HG02884 (cell line): ENCODE measurements at regions not wholly inside any gene's neighbourhood (a gene's known extent, or its start where the extent isn't known, plus 50 kb on each side); places are given as distances from the start of the nearest gene placed in this dataset.

Experiments
- ATAC-seq: cut with Tn5 transposase; IDR thresholded peaks from one replicate; pipeline ENCODE4 v1.9.1; 2021; ENCODE audit warnings: mild to moderate bottlenecking, moderate library complexity; ENCODE audit not compliant: unreplicated experiment

DNA sequence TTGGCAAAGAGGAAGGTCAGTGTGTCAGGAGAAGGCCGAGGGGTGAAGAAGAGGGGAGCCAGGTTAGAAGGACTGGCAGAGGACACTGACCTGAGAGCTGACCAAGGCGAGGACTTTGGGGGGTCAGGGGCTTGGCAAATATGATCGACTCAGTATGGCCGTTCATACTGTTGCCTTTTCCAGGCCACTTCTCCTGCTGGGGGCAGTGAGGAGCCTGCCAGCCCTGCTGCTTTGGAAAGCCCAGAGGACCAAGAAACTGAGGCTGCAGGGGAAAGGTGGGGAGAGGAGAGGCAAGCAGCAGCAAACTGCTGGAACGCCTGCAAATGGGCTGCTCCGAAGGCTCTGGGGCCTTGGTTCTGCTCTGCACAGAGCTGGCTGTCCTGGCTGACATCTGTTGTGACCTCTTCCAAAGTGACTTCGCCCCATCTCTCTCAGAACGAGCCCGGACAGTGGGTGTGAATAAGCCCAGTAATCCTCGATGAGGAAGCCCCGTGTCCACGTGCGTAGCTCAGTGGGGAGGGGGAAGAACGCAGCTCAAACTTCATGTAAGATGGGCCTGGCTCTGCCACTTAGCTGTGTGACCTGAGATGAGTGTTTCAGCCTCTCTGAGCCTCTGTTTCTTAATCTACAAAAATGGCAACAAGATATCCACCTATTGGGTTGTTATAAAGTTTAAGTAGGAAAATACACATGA lies 111.3 kb downstream of the SALL1 start:
- ATAC-seq, result no peak

DNA sequence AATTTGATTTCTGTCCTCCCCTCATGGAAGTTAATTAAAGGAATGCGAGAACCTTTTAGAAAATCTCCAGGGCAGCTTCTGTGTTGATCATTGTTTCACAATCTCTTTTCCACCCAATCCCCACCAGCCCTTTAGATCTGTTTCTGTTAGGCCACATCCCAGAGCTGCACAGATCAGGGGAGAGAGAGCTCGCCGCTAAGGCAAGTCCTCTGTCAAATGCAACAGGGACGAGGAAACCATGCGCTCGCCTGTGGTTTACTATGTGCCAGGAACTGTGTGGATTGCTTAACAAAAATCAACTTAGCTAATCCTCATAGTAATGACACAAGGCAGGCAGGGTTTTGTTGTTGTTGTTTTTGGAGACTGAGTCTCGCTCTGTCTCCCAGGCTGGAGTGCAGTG lies 115.4 kb downstream of the SALL1 start:
- ATAC-seq, result no peak

DNA sequence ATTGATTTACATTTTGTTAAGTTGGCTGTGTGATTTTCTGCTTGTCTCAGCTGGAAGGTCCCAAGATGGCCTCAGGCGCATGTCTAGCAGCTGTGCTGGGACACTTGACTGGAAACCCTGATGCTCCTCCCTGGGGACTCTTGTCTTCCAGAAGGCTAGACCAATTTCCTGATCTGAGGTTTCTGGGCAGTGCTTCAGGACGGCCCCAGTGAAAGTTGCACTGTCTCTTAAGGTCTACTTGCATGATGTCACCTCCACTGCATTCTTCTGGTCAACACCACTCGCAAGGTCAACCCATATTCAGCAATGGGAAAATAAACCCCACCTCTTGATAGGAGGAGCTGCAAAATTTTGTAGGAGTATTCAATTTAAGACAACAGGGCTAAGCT lies 116.0 kb downstream of the SALL1 start:
- no peak for ATAC-seq

DNA sequence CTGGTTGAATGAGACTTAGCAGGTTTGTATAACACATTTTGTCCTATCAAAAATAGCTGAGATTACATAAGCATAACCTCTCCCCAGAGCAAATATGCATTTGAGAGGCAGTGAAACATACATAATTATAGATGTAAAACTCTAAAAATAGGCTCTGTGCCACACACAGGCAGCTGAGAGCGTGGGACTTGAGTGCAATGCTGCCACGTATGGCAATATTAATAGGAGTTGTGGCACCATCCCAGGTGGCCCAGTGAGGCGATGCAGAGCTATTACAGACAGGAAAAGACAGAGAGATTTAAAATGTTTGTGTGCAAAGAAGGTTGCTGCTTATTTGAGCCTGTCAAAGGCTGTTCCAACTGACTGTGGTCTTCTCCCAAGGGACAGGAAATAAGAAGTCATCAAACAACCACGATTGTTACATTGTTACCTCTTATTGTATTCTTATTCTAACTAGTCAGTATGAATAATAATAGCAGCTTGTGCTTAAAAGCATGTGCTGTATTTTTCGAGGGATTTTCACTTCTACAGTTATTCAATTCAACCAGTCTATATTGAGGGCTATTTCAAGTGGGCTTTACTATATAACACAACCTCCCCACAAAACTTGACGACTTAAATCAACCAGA lies 116.5 kb downstream of the SALL1 start:
- no peak for ATAC-seq

DNA sequence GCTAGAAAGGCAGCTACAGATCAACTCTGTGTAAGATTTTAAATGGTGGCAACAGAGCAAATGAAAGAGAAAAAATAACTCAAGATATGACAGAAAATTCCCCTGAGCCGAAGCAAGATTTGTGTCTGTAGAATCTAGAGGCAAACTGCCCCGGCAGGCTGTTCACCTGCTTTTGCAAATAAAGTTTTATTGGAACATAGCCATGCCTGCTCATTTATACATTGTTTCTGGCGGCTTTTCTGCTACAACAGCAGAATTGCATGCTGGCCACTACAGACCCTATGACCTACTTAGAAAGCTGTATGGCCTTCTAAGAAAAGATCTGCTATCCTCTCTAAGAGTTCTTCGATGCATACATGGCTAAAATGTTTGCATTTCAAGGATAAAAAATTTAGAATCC lies 119.5 kb downstream of the SALL1 start:
- no peak for ATAC-seq

DNA sequence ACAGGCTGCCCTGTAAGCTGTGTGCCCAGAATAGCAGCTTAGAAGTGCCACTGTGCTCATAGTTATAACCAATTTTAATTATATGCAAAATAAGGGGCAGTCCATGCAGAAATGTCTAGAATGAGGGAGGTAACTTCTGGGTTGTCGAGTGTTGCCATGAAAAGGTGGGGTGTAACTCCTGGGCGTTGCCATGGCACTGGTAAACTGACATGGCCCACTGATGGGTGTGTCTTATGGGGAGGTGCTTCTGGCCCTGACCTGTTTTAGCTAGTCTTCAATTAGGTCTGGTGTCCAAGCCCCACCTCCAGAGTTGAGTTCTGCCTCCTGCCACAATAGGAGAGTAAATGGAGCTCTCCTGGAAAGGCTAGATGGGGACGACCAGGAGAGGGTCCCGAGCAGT lies 120.6 kb downstream of the SALL1 start:
- ATAC-seq, result no peak

DNA sequence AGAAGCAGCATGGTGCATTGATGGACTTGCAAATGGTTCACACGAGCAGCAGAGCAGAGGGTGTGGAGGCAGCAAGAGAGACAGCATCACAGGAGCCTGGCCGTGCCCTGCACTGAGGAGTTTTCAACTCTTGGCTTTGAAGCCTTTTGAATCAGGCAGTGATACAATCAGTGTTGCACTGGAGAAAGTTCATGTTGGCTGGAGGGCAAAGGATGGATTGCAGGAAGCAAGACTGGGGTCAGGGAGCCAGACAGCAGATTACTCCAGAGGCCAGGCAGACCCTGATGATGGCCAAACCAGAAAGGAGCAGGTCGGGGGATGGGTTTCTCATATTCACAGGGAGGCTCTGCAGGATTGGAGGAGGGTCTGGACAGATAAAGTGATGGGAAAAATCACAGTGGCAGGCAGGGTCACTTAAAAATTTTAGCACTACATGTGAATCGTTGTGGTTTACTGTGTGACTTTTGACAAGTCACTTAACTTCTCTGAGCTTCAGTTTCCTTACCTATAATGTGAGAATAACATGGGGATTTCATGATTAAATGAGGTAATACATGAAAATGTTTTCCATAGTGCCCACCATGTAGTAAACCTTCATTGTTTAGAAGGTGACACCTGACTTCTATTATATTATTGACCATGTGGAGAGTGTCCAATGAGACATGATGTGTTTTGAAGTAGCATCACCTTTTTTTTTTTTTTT lies 125.3 kb downstream of the SALL1 start:
- no peak for ATAC-seq

DNA sequence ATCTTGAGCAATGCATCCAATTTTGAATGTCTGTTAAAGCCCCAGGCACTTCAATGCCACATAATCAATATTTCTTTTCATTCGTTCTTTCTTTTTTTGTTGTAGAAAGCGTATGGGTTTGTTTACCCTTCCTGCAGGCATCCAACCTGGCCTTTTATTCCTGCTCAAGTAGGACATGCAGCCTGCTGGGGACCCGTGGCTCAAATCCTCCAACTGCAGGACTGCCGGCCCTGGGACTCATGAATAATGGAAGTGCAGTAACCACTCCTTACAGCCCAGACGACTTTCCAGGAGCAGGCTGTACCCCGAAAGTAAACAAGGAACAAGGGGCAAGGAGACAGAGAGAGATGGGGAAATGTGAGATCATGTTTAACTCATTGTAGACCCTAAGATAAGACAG lies 126.4 kb downstream of the SALL1 start:
- ATAC-seq, result no peak

DNA sequence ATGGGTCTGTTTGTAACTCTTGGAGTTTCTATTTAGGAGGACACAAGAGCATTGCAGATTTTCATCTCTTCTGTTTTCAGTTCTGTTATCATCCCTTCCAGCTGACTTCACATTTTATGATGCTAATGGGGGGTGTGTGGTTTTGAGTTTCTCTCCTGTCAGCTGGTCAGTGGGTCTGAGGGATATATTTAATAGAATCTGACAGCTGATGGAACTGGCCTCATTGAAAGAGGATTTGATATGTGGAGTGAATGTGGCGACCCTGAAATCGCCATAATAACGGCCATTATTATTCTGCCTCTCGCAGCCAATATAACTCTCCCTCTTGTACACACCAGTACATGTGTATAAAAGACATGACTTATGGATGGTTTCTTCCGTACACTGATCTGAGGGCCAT lies 128.1 kb downstream of the SALL1 start:
- no peak for ATAC-seq

DNA sequence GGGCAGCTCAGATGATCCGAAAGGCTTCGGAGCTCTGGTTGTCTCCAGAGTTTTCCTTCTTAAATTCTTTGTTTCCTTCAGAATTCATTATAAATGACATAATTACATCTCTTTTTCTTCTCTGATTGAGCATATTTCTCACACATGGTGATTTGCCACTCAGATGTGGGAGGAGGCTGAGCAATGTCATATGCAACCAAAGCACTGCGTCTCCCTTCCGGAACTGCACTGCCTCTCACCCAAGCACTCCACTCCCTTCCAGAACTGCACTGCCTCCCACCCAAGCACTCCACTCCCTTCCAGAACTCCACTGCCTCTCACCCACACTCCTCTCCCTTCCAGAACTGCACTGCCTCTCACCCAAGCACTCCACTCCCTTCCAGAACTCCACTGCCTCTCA lies 131.5 kb downstream of the SALL1 start:
- no peak for ATAC-seq

DNA sequence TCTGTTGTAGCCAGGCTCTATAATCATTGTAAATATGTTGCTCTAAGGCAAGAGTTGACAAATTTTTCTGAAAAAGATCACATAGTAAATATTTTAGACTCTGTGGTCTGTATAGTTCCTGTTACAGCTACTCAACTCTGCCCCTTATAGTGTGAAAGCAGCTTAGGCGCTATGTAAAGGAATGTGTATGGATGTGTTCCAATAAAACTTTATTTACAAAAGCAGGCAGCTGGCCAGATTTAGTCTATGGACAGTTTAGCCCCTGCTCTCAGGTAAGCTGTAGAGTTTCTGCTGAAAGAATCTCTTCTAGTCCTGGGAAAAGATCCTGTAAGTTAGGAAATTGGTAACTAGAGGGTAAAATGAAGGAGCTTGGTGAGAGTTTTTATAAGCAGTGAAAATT lies 133.1 kb downstream of the SALL1 start:
- no peak for ATAC-seq

DNA sequence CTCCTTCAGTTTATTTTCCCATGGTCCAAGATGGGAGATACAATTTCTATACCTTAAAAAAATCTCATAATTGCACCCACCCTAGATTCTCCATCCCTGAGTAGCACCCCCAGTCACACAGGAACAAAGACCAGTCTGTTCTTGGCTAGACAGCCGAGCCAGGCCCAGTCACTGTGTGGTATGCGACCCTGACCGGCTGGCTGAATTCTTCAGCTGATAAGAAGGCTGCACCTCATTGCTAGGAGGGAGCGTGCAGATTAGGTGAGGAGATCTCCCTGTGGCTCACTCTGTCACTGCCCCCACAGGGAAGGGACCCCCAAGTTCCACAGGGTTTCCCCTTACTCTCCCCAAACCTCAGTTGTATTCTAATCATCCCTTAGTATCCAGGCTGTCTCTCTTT lies 138.7 kb downstream of the SALL1 start:
- ATAC-seq, result no peak

DNA sequence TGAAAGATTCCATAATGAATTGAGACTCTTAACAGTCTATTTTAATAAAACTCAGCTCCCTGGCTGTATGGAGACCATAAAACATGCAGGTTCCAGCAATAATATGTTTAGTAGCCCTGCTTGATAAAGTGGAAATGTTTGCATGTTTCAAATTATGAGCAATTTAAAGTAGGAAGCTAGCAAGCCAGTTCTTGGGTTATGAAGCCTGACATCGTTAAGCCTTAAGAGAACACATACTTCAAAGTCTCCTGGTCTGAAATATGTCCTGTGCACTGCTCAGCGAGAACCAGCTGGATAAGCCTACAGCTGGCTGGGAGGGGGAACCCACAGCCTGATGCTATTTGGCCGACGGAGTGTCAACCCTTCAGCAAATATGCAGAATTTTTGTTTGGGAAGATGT lies 140.3 kb downstream of the SALL1 start:
- no peak for ATAC-seq

DNA sequence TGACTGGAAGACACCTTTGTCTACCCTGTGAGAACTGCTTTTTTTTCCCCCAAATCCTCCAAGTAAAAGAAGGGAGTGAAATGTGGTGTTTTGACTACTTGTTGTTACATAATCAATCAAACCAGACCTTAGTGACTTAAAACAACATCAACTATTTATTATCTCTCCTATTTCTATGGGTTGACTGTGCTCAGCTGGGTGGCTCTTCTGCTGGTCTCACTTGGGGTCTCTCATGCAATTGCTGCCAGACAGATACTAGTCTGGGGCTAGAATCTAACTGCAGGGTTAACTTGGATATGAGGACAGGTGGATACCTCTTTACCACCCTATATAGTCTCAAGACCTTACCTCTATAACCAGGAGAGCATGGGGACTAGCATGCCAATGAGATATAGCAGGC lies 141.3 kb downstream of the SALL1 start:
- ATAC-seq, result no peak

DNA sequence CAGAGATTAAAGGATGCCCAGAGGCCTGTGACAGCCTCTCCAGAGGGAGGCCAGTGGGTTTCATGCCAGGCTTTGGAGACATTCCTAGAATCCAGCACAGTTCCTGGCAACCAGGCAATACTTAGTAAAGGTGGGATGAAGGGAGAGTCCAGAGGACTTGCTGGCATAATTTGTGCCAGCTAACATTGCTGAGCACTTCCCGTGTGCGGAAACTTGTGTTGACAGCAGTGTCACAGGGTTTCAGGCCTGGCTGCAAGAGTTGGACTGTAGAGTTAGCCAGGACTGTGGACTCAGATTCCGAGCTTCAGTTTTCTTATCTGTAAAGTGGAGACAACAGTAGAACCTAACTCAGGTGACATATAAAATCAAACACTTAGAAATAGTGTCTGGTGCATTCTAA lies 141.7 kb downstream of the SALL1 start:
- ATAC-seq, result no peak

DNA sequence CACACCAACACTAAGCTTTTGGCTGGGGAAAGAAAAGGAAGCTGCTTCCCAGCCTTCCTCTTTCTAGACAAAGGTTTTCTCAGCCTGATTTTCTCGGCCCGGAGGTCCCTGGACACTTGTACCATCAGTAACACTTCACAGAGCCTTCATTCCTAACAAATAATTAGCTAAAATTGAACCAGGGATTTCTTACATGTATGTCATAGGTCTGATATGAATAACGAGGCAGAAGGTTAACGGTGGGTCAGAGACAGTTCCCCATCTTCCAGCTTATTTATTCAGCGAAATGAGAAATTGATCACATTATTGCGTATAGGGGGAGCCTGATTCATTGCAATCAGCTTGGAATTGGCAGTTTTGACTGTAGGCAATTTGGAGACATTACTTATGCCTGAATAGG lies 142.5 kb downstream of the SALL1 start:
- ATAC-seq, result no peak

DNA sequence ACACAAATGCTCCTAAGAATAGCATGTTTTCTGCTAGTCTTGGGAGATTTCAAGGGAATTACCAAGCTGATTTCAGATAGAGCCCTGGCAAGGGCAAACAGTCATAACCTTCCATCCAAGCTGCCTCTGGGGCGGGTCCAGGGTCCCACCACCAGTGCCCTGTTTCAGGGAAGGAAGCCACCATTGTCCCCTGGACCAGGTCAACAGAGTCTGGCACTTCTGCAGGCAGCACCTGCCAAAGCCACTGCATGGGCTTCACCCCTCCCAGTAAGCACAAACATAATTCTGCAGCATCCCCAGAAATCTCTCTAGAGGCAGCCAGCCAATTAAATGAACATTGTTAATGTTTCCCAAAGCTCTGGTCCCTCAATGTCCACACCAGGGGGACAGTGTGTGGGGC lies 143.0 kb downstream of the SALL1 start:
- no peak for ATAC-seq

DNA sequence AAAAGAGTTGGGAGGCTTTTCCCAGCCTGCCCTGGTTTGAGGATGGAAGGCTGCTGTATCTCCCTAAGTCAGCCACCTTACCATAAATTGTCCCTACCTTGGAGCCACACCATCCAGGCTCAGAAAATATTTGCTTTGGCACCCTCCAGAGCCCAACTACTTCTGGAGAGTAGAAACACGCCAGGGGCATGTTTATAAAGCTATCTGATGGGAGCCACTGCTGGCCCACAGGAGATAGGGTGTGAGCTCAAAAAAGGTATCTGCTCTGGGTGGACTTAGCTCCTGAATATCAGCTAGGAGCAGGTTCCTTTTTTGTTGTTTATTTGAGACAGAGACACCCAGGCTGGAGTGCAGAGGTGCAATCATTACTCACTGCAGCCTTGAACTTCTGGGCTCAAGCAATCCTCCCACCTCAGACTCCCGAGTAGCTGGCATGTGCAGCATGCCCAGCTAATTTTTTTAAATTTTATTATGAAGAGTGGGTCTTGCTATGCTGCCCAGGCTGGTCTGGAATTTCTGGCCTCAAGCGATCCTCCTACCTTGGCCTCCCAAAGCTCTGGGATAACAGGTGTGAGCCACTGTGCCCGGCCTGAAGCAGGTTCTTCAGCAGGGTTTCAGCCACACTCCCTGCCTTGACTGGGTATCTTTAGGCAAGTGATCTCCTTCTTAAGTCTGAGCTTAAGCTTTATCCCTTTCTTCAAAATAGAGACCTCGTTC lies 147.1 kb downstream of the SALL1 start:
- ATAC-seq, result no peak

DNA sequence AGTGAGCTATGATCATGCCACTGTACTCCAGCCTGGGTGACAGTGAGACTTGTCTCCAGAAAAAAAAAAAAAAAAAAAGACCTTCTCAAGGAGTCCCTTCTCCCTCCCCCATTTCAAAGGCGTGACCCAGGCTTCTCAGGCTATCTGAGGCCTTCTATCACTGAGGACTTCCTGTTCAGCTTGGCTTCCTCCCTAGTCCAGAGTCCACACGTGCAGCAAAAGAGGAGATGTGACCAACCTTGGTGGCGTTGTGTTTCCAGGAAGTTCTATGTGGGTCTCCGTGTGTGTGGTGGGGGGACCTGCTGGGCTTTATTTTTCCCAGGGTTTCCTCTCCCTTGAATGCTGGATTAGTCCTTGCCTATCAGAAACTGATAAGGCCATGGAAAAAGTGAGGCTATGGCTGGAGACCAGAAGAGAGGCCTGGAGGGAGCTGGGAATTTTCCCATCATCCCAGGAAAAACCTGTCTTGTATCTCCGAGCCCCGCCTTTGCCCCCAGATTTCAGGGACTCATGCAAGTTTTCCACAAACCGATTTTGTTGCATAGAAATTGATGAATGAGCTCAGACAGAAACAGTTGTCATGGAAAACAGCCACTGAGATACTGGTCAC lies 148.1 kb downstream of the SALL1 start:
- no peak for ATAC-seq

DNA sequence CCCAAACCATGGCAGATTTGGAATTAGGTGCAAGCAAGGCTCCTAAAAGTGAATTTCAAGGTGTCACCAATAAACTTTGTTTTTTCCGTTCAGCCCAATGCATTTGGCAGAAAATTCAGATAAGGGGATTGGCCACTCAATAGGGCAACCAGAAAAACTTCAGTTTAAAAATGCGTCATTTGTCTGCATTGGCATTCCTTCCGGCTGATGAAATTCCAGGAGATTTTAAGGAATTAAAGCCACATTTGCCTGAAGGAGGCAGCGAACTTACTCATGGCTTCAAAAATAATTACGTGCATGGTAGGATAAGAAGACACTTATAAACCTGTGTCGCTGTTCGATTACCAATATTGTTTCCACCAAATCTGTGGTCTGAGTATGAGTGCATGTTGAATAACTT lies 151.9 kb downstream of the SALL1 start:
- ATAC-seq, result no peak

DNA sequence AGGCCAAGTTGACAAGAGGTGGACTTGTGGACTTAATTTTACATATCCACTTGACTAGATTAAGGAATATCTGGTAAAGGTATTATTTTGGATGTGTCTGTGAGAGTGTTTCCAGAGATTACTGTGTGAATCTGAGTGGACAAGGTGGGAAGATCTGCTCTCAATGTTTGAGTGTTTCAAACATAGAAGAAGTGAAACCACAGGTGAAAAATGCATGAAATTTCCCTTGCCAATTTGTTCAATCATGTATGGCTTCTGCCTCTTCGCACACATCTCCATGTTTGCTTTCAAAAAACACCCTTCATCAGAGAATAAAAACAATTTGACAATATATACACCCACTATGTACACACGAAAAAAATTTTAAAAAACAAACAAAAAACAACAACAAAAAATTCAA lies 152.7 kb downstream of the SALL1 start:
- no peak for ATAC-seq
